Caco-2 (cell line): ENCODE measurements at regions not wholly inside any gene's neighbourhood (a gene's known extent, or its start where the extent isn't known, plus 50 kb on each side); places are given as distances from the start of the nearest gene placed in this dataset.

Source experiments
- BruUV-seq: library from RNA; stranded (reverse); fragments of 400-500 nt; replicated peaks from 2 replicates; lab custom pipeline; 2021; lab: Mats Ljungman, UMichigan
- CTCF ChIA-PET: fragments of 300-600 bp; sonication (Branson Sonifier 250); formaldehyde crosslinking; loops from one replicate; lab custom pipeline; 2022; ENCODE audit warnings: antibody characterized with exemption; lab: Charles Lee
- POLR2A ChIA-PET: fragments of 300-600 bp; sonication (Branson Sonifier 250); formaldehyde crosslinking; loops from one replicate; lab custom pipeline; 2022; ENCODE audit warnings: antibody characterized with exemption; lab: Charles Lee
- DNase-seq, 2 experiments: peaks; one replicate each; pipeline versions ENCODE4 v3.0.0 to v3.0.0-alpha.2; 2020 to 2022
- H3K27me3 ChIP-seq: replicated peaks from 2 replicates; pipeline ENCODE4 v1.6.0; 2011; ENCODE audit warnings: low read length; ENCODE audit not compliant: control insufficient read depth, insufficient read depth
- H3K36me3 ChIP-seq: 2 replicates; pipeline ENCODE4 v1.5.1; 2011; ENCODE audit warnings: low read length; ENCODE audit not compliant: control insufficient read depth, insufficient read depth
- H3K4me1 ChIP-seq: fragments of 250-450 bp; sonication (Bioruptor Pico); 2 replicates; pipeline ENCODE4 v1.5.1; 2020; ENCODE audit warnings: mild to moderate bottlenecking
- H3K4me3 ChIP-seq: 2 replicates; pipeline ENCODE4 v1.5.1; 2011; ENCODE audit warnings: low read depth, mild to moderate bottlenecking, control low read depth, low read length
- H3K9me3 ChIP-seq: fragments of 250-450 bp; sonication (Bioruptor Pico); 2 replicates; pipeline ENCODE4 v1.5.1; 2020; ENCODE audit warnings: mild to moderate bottlenecking, moderate library complexity
- H3K27ac Mint-ChIP-seq: one replicate; pipeline ENCODE4 v1.8.0; 2022; ENCODE audit warnings: mixed read lengths; ENCODE audit not compliant: unreplicated experiment
- H3K27me3 Mint-ChIP-seq: one replicate; pipeline ENCODE4 v1.8.0; 2022; ENCODE audit warnings: mixed read lengths; ENCODE audit not compliant: insufficient read depth, unreplicated experiment
- H3K36me3 Mint-ChIP-seq: one replicate; pipeline ENCODE4 v1.8.0; 2022; ENCODE audit warnings: mild to moderate bottlenecking, mixed read lengths; ENCODE audit not compliant: insufficient read depth, unreplicated experiment
- H3K4me1 Mint-ChIP-seq: one replicate; pipeline ENCODE4 v1.8.0; 2022; ENCODE audit warnings: low read depth, mixed read lengths; ENCODE audit not compliant: unreplicated experiment
- H3K4me3 Mint-ChIP-seq: one replicate; pipeline ENCODE4 v1.8.0; 2022; ENCODE audit warnings: mild to moderate bottlenecking, moderate library complexity, mixed read lengths; ENCODE audit not compliant: unreplicated experiment
- H3K9me3 Mint-ChIP-seq: one replicate; pipeline ENCODE4 v1.8.0; 2022; ENCODE audit warnings: mixed read lengths; ENCODE audit not compliant: unreplicated experiment
- CTCF ChIP-seq, 2 experiments: fragments of 200-600 bp in 1 of 2; IDR thresholded peaks; 1 replicate in 1 of 2; 2 replicates in 1 of 2; pipeline versions ENCODE4 v1.5.1 to v1.8.0; 2011 to 2022; ENCODE audit warnings: antibody characterized with exemption in 1 of 2, control low read depth in 1 of 2, inconsistent platforms in 1 of 2, low read depth in 1 of 2, low read length in 1 of 2, mild to moderate bottlenecking in 1 of 2, moderate library complexity in 1 of 2; ENCODE audit not compliant: insufficient read depth in 1 of 2, severe bottlenecking in 1 of 2, unreplicated experiment in 1 of 2
- intact Hi-C: fragments of 100-400 bp; cut with micrococcal nuclease; formaldehyde crosslinking; loops from one replicate; pipeline ENCODE4 v1.10.0; 2022; ENCODE audit not compliant: unreplicated experiment

GRCh38 chr5:117792476-117792875, 1195.9 kb downstream of the DTWD2 start:
- DNase-seq = no peak
- Mint-ChIP-seq H3K9me3 (no peaks in the 10 kb centered on the region), H3K36me3 (no peaks in the 10 kb centered on the region), H3K27ac (no peak overlapping the region), H3K27me3 (peaks cover 4% of the 10 kb centered on the region), H3K4me1 (no peaks in the 10 kb centered on the region), H3K4me3 (no peak overlapping the region)
- ChIA-PET CTCF (no interaction called here), POLR2A (no interaction called here)
- intact Hi-C loops = no loop called here
- Histone ChIP-seq H3K4me1 (no peaks in the 10 kb centered on the region), H3K36me3 (no peaks in the 10 kb centered on the region), H3K4me3 (no peak overlapping the region), H3K27me3 (no peaks in the 10 kb centered on the region), H3K9me3 (no peaks in the 10 kb centered on the region)
- BruUV-seq = no TSS peak
- no peak for TF ChIP-seq CTCF (IDR thresholded peaks at IDR 0.05; ENCODE audit: insufficient read depth in 1 of 2, low read depth in 1 of 2, low read length in 1 of 2, severe bottlenecking in 1 of 2, unreplicated experiment in 1 of 2)

GRCh38 chr5:117788596-117788995, 1199.8 kb downstream of the DTWD2 start:
- intact Hi-C loops = loop anchor here (1.0 kb wide), 2 partner anchors 197 to 334 kb away; no protein-coding TSS in a partner anchor
- no peaks in the 10 kb centered on the region for H3K9me3 ChIP-seq
- H3K4me1 Mint-ChIP-seq = no peaks in the 10 kb centered on the region
- H3K9me3 Mint-ChIP-seq = no peaks in the 10 kb centered on the region
- ChIA-PET CTCF (no interaction called here), POLR2A (no interaction called here)
- no peaks in the 10 kb centered on the region for H3K36me3 ChIP-seq
- H3K27me3 Mint-ChIP-seq = no peaks in the 10 kb centered on the region
- DNase-seq = no peak
- no peaks in the 10 kb centered on the region for H3K4me1 ChIP-seq
- no peak overlapping the region for H3K27ac Mint-ChIP-seq
- no peak overlapping the region for H3K4me3 Mint-ChIP-seq
- BruUV-seq = no TSS peak
- no peaks in the 10 kb centered on the region for H3K27me3 ChIP-seq
- H3K4me3 ChIP-seq = no peak overlapping the region
- no peak for TF ChIP-seq CTCF (IDR thresholded peaks at IDR 0.05; ENCODE audit: insufficient read depth in 1 of 2, low read depth in 1 of 2, low read length in 1 of 2, severe bottlenecking in 1 of 2, unreplicated experiment in 1 of 2)
- no peaks in the 10 kb centered on the region for H3K36me3 Mint-ChIP-seq

GRCh38 chr5:117779171-117779570, 1204.5 kb upstream of the SEMA6A start:
- no TSS peak for BruUV-seq
- H3K4me3 Mint-ChIP-seq = no peak overlapping the region
- Histone ChIP-seq H3K4me3 (no peak overlapping the region), H3K9me3 (no peaks in the 10 kb centered on the region), H3K36me3 (no peaks in the 10 kb centered on the region), H3K4me1 (no peaks in the 10 kb centered on the region), H3K27me3 (no peaks in the 10 kb centered on the region)
- CTCF ChIA-PET = no interaction called here
- no peaks in the 10 kb centered on the region for H3K4me1 Mint-ChIP-seq
- POLR2A ChIA-PET = no interaction called here
- TF ChIP-seq CTCF (IDR thresholded peaks at IDR 0.05; ENCODE audit: insufficient read depth in 1 of 2, low read depth in 1 of 2, low read length in 1 of 2, severe bottlenecking in 1 of 2, unreplicated experiment in 1 of 2) = no peak
- no peak for DNase-seq
- intact Hi-C loops = no loop called here
- H3K36me3 Mint-ChIP-seq = no peaks in the 10 kb centered on the region
- no peaks in the 10 kb centered on the region for H3K27me3 Mint-ChIP-seq
- no peaks in the 10 kb centered on the region for H3K9me3 Mint-ChIP-seq
- no peak overlapping the region for H3K27ac Mint-ChIP-seq
